Lower leg skin (tissue), 3 donors: ENCODE measurements at regions not wholly inside any gene's neighbourhood (a gene's known extent, or its start where the extent isn't known, plus 50 kb on each side); places are given as distances from the start of the nearest gene placed in this dataset.

Experiments
- POLR2A ChIP-seq, 2 donors: fragments of 450-650 bp; IDR thresholded peaks; one replicate each; pipeline ENCODE4 v1.6.1; 2016 to 2017; ENCODE audit warnings: antibody characterized with exemption in 2 of 2, mild to moderate bottlenecking in 1 of 2, moderate library complexity in 1 of 2
- TF ChIP-seq, protein P1 (sequence below), 3 donors: fragments of 450-650 bp; IDR thresholded peaks; one replicate each; pipeline ENCODE4 v1.5.1; 2016; ENCODE audit warnings: antibody characterized with exemption in 3 of 3, mild to moderate bottlenecking in 3 of 3, moderate library complexity in 2 of 3

DNA sequence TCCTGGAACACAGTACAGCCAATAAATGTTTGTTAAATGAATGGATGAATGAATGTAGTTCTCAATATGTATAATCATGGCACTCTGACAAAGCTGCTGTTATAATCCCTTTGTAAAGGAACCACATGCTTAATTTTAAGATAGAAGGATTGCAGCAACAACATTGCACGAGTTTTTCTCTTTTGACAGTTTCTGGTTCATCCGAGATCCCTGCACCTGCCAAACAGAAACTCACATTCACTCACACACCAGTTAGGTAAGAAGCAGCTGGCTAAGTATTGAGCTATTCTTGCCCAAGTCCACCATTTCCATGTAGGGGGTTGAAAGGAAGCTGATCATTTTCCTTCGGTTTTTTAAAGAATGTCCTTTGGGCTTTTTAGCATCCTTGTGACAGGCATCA, 133.7 kb upstream of the MAP1B start:
- TF ChIP-seq, protein P1, sequence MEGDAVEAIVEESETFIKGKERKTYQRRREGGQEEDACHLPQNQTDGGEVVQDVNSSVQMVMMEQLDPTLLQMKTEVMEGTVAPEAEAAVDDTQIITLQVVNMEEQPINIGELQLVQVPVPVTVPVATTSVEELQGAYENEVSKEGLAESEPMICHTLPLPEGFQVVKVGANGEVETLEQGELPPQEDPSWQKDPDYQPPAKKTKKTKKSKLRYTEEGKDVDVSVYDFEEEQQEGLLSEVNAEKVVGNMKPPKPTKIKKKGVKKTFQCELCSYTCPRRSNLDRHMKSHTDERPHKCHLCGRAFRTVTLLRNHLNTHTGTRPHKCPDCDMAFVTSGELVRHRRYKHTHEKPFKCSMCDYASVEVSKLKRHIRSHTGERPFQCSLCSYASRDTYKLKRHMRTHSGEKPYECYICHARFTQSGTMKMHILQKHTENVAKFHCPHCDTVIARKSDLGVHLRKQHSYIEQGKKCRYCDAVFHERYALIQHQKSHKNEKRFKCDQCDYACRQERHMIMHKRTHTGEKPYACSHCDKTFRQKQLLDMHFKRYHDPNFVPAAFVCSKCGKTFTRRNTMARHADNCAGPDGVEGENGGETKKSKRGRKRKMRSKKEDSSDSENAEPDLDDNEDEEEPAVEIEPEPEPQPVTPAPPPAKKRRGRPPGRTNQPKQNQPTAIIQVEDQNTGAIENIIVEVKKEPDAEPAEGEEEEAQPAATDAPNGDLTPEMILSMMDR (IDR thresholded peaks at IDR 0.05), result no peak
- TF ChIP-seq POLR2A (IDR thresholded peaks at IDR 0.05), result no peak
